ENCODE measurements at regions not wholly inside any gene's neighbourhood (a gene's known extent, or its start where the extent isn't known, plus 50 kb on each side); places are given as distances from the start of the nearest gene placed in this dataset.
"Not testable (repeated sequence)": the region's sequence is repeated elsewhere in the genome, so short reads cannot be mapped to it uniquely, and the experiment has no call there.

- TF ChIP-seq, protein P1, sequence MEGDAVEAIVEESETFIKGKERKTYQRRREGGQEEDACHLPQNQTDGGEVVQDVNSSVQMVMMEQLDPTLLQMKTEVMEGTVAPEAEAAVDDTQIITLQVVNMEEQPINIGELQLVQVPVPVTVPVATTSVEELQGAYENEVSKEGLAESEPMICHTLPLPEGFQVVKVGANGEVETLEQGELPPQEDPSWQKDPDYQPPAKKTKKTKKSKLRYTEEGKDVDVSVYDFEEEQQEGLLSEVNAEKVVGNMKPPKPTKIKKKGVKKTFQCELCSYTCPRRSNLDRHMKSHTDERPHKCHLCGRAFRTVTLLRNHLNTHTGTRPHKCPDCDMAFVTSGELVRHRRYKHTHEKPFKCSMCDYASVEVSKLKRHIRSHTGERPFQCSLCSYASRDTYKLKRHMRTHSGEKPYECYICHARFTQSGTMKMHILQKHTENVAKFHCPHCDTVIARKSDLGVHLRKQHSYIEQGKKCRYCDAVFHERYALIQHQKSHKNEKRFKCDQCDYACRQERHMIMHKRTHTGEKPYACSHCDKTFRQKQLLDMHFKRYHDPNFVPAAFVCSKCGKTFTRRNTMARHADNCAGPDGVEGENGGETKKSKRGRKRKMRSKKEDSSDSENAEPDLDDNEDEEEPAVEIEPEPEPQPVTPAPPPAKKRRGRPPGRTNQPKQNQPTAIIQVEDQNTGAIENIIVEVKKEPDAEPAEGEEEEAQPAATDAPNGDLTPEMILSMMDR (IDR thresholded peaks at IDR 0.05) = not testable (repeated sequence)
- TF ChIP-seq NR3C1 (CRISPR knock-in tag; conservative IDR thresholded peaks at IDR 0.05; ENCODE audit: low read depth) = not testable (repeated sequence)
These were observed 815.9 kb upstream of the ARRDC3 start for GRCh38 chr5:92199035-92199434.
